H1 (cell line): ENCODE measurements at regions not wholly inside any gene's neighbourhood (a gene's known extent, or its start where the extent isn't known, plus 50 kb on each side); places are given as distances from the start of the nearest gene placed in this dataset.

Experiments used
- CTCF ChIA-PET: fragments of 300-600 bp; sonication (Branson Sonifier 250); formaldehyde crosslinking; loops from one replicate; lab custom pipeline; 2021; ENCODE audit not compliant: partially characterized antibody; lab: Charles Lee
- POLR2A ChIA-PET: fragments of 300-600 bp; sonication (Branson Sonifier 250); formaldehyde crosslinking; loops from one replicate; lab custom pipeline; 2021; ENCODE audit warnings: inconsistent platforms; ENCODE audit not compliant: partially characterized antibody; lab: Charles Lee
- DNase-seq, 2 experiments: peaks; one replicate each; pipeline versions ENCODE4 v3.0.0 to v3.0.0-alpha.2; 2010 to 2022; ENCODE audit warnings: low spot score in 2 of 2, low read depth in 1 of 2, mixed read lengths in 1 of 2
- FAIRE-seq: peaks from 2 replicates; lab custom pipeline; 2011; peaks lifted over from hg19 to GRCh38; lab: Jason Lieb, UNC
- H2AFZ ChIP-seq: 2 replicates; pipeline ENCODE4 v1.8.1; 2012; ENCODE audit warnings: low read length, inconsistent platforms
- H2AK5ac ChIP-seq: 2 replicates; pipeline ENCODE4 v1.6.1; 2013; ENCODE audit warnings: low read depth, low read length
- H2BK120ac ChIP-seq: replicated peaks from 2 replicates; pipeline ENCODE3; 2013; ENCODE audit warnings: low read depth, low read length, inconsistent platforms
- H2BK12ac ChIP-seq: 2 replicates; pipeline ENCODE4 v1.6.1; 2013; ENCODE audit warnings: low read depth, low read length
- H2BK15ac ChIP-seq: 2 replicates; pipeline ENCODE4 v1.6.1; 2013; ENCODE audit warnings: low read length
- H2BK20ac ChIP-seq: 2 replicates; pipeline ENCODE4 v1.6.1; 2013; ENCODE audit warnings: low read length
- H2BK5ac ChIP-seq: 2 replicates; pipeline ENCODE4 v1.6.1; 2013; ENCODE audit warnings: low read depth, low read length
- H3K14ac ChIP-seq: 2 replicates; pipeline ENCODE4 v1.6.1; 2013; ENCODE audit warnings: inconsistent platforms; ENCODE audit not compliant: insufficient read length
- H3K18ac ChIP-seq: 2 replicates; pipeline ENCODE4 v1.6.1; 2013; ENCODE audit warnings: low read length; ENCODE audit errors: extremely low read depth
- H3K23ac ChIP-seq: 2 replicates; pipeline ENCODE4 v1.6.1; 2013; ENCODE audit warnings: inconsistent platforms; ENCODE audit not compliant: insufficient read length
- H3K23me2 ChIP-seq: 2 replicates; pipeline ENCODE4 v1.6.1; 2013; ENCODE audit warnings: low read depth, low read length
- H3K27ac ChIP-seq: 2 replicates; pipeline ENCODE4 v1.6.1; 2011; ENCODE audit warnings: low read depth, low read length, inconsistent platforms
- H3K27me3 ChIP-seq, 4 experiments: replicated peaks in 1 of 4; 1 replicate in 1 of 4; 2 replicates in 3 of 4; pipeline versions ENCODE4 v1.6.1 to v1.8.1; 2011 to 2013; ENCODE audit warnings: low read length in 3 of 4, mild to moderate bottlenecking in 3 of 4, inconsistent platforms in 2 of 4, mixed read lengths in 2 of 4, moderate library complexity in 1 of 4; ENCODE audit not compliant: control insufficient read depth in 3 of 4, insufficient read depth in 3 of 4; ENCODE audit errors: extremely low read depth in 1 of 4
- H3K36me3 ChIP-seq, 4 experiments: 2 replicates each; pipeline versions ENCODE4 v1.6.1 to v1.8.1; 2011 to 2013; ENCODE audit warnings: mild to moderate bottlenecking in 4 of 4, low read length in 3 of 4, moderate library complexity in 2 of 4, control low read depth in 1 of 4, inconsistent platforms in 1 of 4; ENCODE audit not compliant: insufficient read depth in 4 of 4, control insufficient read depth in 2 of 4
- H3K4ac ChIP-seq: replicated peaks from 2 replicates; pipeline ENCODE3; 2013; ENCODE audit warnings: low read length, low read depth, mixed read lengths, inconsistent platforms; ENCODE audit not compliant: insufficient read length
- H3K4me1 ChIP-seq, 4 experiments: replicated peaks in 1 of 4; 1 replicate in 1 of 4; 2 replicates in 3 of 4; pipeline versions ENCODE4 v1.6.1 to v1.8.1; 2011 to 2013; ENCODE audit warnings: low read length in 3 of 4, inconsistent platforms in 2 of 4, mixed read lengths in 1 of 4; ENCODE audit not compliant: insufficient read depth in 4 of 4, control insufficient read depth in 3 of 4
- H3K4me2 ChIP-seq, 2 experiments: 2 replicates each; pipeline versions ENCODE4 v1.6.1 to v1.8.1; 2011 to 2013; ENCODE audit warnings: low read depth in 2 of 2, low read length in 2 of 2, control low read depth in 1 of 2, inconsistent platforms in 1 of 2, mild to moderate bottlenecking in 1 of 2; ENCODE audit not compliant: insufficient read depth in 1 of 2
- H3K4me3 ChIP-seq, 4 experiments: fragments of 200-600, 300-600 bp in 1 of 4; sonication (generic), shearing (Covaris generic), sonication (Bioruptor Twin) in 1 of 4; 2 replicates each; pipeline versions ENCODE4 v1.5.1 to v1.8.1; 2011 to 2016; ENCODE audit warnings: low read length in 4 of 4, low read depth in 3 of 4, control low read depth in 2 of 4, inconsistent platforms in 2 of 4, mild to moderate bottlenecking in 2 of 4, mixed read lengths in 1 of 4, moderate library complexity in 1 of 4; ENCODE audit not compliant: insufficient read depth in 2 of 4; ENCODE audit errors: extremely low read depth in 1 of 4
- H3K56ac ChIP-seq: replicated peaks from 2 replicates; pipeline ENCODE3; 2013; ENCODE audit warnings: low read depth, mild to moderate bottlenecking, mixed read lengths, low read length, inconsistent platforms; ENCODE audit not compliant: insufficient read length
- H3K79me1 ChIP-seq: 2 replicates; pipeline ENCODE4 v1.6.1; 2013; ENCODE audit warnings: low read depth, low read length, control low read depth
- H3K79me2 ChIP-seq, 2 experiments: 2 replicates each; pipeline versions ENCODE4 v1.6.1 to v1.8.1; 2012 to 2013; ENCODE audit warnings: low read length in 2 of 2, mild to moderate bottlenecking in 2 of 2, inconsistent platforms in 1 of 2; ENCODE audit not compliant: insufficient read depth in 2 of 2, control insufficient read depth in 1 of 2
- H3K9ac ChIP-seq, 4 experiments: replicated peaks in 1 of 4; 1 replicate in 1 of 4; 2 replicates in 3 of 4; pipeline versions ENCODE4 v1.6.1 to v1.8.1; 2011 to 2013; ENCODE audit warnings: low read depth in 3 of 4, low read length in 3 of 4, control low read depth in 2 of 4, mild to moderate bottlenecking in 2 of 4, moderate library complexity in 2 of 4, inconsistent platforms in 1 of 4; ENCODE audit errors: extremely low read depth in 1 of 4
- H3K9me3 ChIP-seq, 2 experiments: 2 replicates each; pipeline versions ENCODE4 v1.6.1 to v1.8.1; 2012 to 2013; ENCODE audit warnings: mild to moderate bottlenecking in 2 of 2, moderate library complexity in 2 of 2, control low read depth in 1 of 2, inconsistent platforms in 1 of 2, low read depth in 1 of 2, low read length in 1 of 2, mixed read lengths in 1 of 2; ENCODE audit not compliant: insufficient read depth in 2 of 2
- H4K20me1 ChIP-seq, 2 experiments: replicated peaks in 1 of 2; 2 replicates each; pipeline versions ENCODE3 to v1.8.1; 2011 to 2013; ENCODE audit warnings: inconsistent platforms in 2 of 2, low read length in 2 of 2, mild to moderate bottlenecking in 1 of 2; ENCODE audit not compliant: insufficient read depth in 2 of 2, control insufficient read depth in 1 of 2
- H4K5ac ChIP-seq: 2 replicates; pipeline ENCODE4 v1.6.1; 2013; ENCODE audit warnings: low read length, low read depth, mixed read lengths, inconsistent platforms; ENCODE audit not compliant: insufficient read length
- H4K8ac ChIP-seq: 2 replicates; pipeline ENCODE4 v1.8.0; 2013; ENCODE audit warnings: mild to moderate bottlenecking, moderate library complexity, low read length, inconsistent platforms; ENCODE audit not compliant: insufficient read depth; ENCODE audit errors: extremely low read depth
- H4K91ac ChIP-seq: replicated peaks from 2 replicates; pipeline ENCODE3; 2013; ENCODE audit warnings: low read length, mixed read lengths, inconsistent platforms; ENCODE audit not compliant: insufficient read length
- E2F6 ChIP-seq: IDR thresholded peaks from 2 replicates; pipeline ENCODE4 v1.6.1; 2012; ENCODE audit warnings: inconsistent platforms
- HDAC6 ChIP-seq: IDR thresholded peaks from one replicate; pipeline ENCODE4 v1.7.1; 2012; ENCODE audit warnings: low read depth, mild to moderate bottlenecking, inconsistent platforms, low read length, moderate library complexity
- NRF1 ChIP-seq: IDR thresholded peaks from 2 replicates; pipeline ENCODE4 v1.6.1; 2011; ENCODE audit warnings: mild to moderate bottlenecking, low read depth, low read length, improper control_type of control experiment
- PHF8 ChIP-seq: fragments of 200-600 bp; sonication (generic); conservative IDR thresholded peaks from 2 replicates; pipeline ENCODE4 v1.7.1; 2012; ENCODE audit warnings: low read depth, mild to moderate bottlenecking, inconsistent platforms, low read length, moderate library complexity
- SIX5 ChIP-seq: IDR thresholded peaks from 2 replicates; pipeline ENCODE4 v1.6.1; 2011; ENCODE audit warnings: mild to moderate bottlenecking, low read depth, low read length
- SRF ChIP-seq: IDR thresholded peaks from 2 replicates; pipeline ENCODE4 v1.6.1; 2011; ENCODE audit warnings: mild to moderate bottlenecking, low read depth, low read length, moderate library complexity
- WGBS, 2 experiments: shearing (Covaris generic) in 1 of 2; methylation state at CpG; one replicate each; pipeline versions ENCODE4 v1.1.6 to v1.1.7; 2013 to 2015; ENCODE audit warnings: low lambda C conversion rate in 2 of 2, mixed read lengths in 2 of 2, inconsistent platforms in 1 of 2, low coverage in 1 of 2, missing lambda C conversion rate in 1 of 2; ENCODE audit not compliant: insufficient replicate concordance in 2 of 2, insufficient coverage in 1 of 2, insufficient read length in 1 of 2; ENCODE audit errors: extremely low coverage in 1 of 2, missing lambda C conversion rate in 1 of 2; 5-methylcytosine and 5-hydroxymethylcytosine counted together

GRCh38 chr7:126361183-126361582 lies 891.6 kb downstream of the GRM8 start:
- Histone ChIP-seq H2AFZ (no peak overlapping the region), H3K79me2 (no peaks in the 10 kb centered on the region), H3K23me2 (no peaks in the 10 kb centered on the region), H3K36me3 (no peaks in the 10 kb centered on the region), H4K20me1 (no peaks in the 10 kb centered on the region), H3K4ac (no peak overlapping the region), H4K91ac (no peak overlapping the region), H3K79me1 (no peaks in the 10 kb centered on the region), H3K56ac (no peak overlapping the region), H2BK20ac (no peak overlapping the region), H2BK120ac (no peak overlapping the region), H2BK12ac (no peak overlapping the region), H3K14ac (no peak overlapping the region), H3K4me2 (no peak overlapping the region), H4K5ac (no peak overlapping the region), H3K4me3 (no peak overlapping the region), H2AK5ac (no peak overlapping the region), H4K8ac (no peak overlapping the region), H3K9ac (no peak overlapping the region), H3K27ac (no peak overlapping the region), H3K18ac (no peak overlapping the region), H3K9me3 (no peaks in the 10 kb centered on the region), H3K4me1 (no peaks in the 10 kb centered on the region; a peak in 1 of 7 replicates), H2BK15ac (no peak overlapping the region), H3K27me3 (no peaks in the 10 kb centered on the region), H2BK5ac (no peak overlapping the region), H3K23ac (no peak overlapping the region)
- ChIA-PET CTCF (no interaction called here), POLR2A (no interaction called here)
- DNase-seq: no peak
- no peak for FAIRE-seq
- 82% methylated on average over 3 of the region's 3 CpGs; no CpG with 5 or more reads in 1 of the 2 experiments for WGBS, 2 experiments
- TF ChIP-seq HDAC6 (no peak), E2F6 (no peak), PHF8 (no peak), SIX5 (no peak), NRF1 (no peak), SRF (no peak)
